GM12891 (cell line): ENCODE measurements at regions not wholly inside any gene's neighbourhood (a gene's known extent, or its start where the extent isn't known, plus 50 kb on each side); places are given as distances from the start of the nearest gene placed in this dataset.

Source experiments
- PAX5 ChIP-seq: IDR thresholded peaks from 2 replicates; pipeline ENCODE4 v1.6.1; 2011; ENCODE audit warnings: low read length, moderate library complexity, mild to moderate bottlenecking; ENCODE audit not compliant: insufficient read depth, severe bottlenecking
- POLR2A ChIP-seq: IDR thresholded peaks from 2 replicates; pipeline ENCODE4 v1.6.1; 2011; ENCODE audit warnings: low read depth, low read length, control low read depth
- POLR2AphosphoS5 ChIP-seq: IDR thresholded peaks from 2 replicates; pipeline ENCODE4 v1.6.1; 2011; ENCODE audit warnings: low read depth, low read length, control low read depth
- POU2F2 ChIP-seq: IDR thresholded peaks from 2 replicates; pipeline ENCODE4 v1.6.1; 2011; ENCODE audit warnings: low read depth, mild to moderate bottlenecking, control low read depth, low read length, moderate library complexity
- SPI1 ChIP-seq: IDR thresholded peaks from 2 replicates; pipeline ENCODE4 v1.6.1; 2011; ENCODE audit warnings: low read depth, low read length, control low read depth
- TAF1 ChIP-seq: IDR thresholded peaks from 2 replicates; pipeline ENCODE4 v1.6.1; 2011; ENCODE audit warnings: low read depth, low read length, control low read depth

DNA sequence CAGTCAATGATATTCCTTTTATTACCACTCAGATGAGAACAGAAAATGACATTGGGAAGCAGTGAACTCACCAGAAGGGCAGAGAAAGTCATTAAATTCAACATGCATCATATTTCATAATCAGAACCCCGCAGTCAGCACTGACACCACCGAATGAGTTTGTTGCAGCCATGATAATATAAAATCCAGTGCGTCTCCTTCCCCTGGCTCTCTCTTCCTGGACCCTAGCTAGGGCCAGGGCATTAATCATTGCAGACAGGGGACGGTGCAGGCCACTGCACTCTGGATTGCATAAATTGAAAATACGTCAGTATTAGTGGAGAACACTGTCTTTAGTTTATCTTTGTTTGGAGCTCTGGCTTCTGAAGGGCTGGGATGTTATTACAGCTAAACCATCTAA, 931.5 kb downstream of the TYW1 start:
- TF ChIP-seq TAF1, result no peak
- TF ChIP-seq POLR2A, result no peak
- no peak for TF ChIP-seq POLR2AphosphoS5
- no peak for TF ChIP-seq PAX5
- no peak for TF ChIP-seq SPI1
- TF ChIP-seq POU2F2, result no peak
